CD4-positive, alpha-beta T cell treated with Interferon alpha-2 for 1 hour (primary cell): ENCODE measurements at regions not wholly inside any gene's neighbourhood (a gene's known extent, or its start where the extent isn't known, plus 50 kb on each side); places are given as distances from the start of the nearest gene placed in this dataset.
A peak's percentile ranks its signal among the peaks of the same experiment; 100 is the strongest.

Experiments
- DNase-seq, 2 donors: peaks; one replicate each; pipeline ENCODE4 v3.0.0-alpha.2; 2020 to 2022

DNA sequence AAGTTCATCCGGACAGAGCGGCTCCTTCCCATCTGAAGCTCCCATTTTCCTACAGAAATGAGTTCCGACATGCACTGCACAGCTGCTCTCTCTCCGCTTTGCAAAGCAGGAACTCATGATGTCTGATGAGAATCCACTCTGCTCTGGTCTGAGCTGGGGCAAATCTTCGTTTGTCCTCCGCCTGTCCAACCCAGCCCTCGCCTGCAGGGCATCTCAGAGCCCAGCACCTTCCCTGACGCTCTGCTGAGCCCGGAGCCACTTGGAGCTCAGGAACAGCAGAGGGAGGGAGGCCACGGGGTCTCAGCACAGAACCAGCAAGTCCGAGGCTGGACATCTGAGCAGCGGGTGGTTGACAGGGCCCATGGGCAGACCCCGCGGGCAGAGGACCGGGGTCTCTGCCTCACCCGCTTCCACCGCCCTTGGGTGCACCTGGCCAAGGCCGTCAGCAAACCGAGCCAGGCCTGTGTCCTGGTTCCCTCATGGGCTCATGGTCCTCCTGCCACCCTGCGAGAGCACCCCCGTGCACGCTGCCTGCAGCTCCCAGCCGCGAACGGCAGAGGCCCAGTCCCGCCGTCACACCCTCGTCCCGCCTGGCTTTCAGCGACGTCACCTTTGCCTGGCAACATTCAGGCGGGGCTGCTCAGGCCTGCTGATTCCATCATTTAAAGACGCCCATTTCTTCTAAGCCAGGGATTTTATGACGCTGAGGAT, 78.5 kb upstream of the BHLHE23 start:
- DNase-seq, result no peak

DNA sequence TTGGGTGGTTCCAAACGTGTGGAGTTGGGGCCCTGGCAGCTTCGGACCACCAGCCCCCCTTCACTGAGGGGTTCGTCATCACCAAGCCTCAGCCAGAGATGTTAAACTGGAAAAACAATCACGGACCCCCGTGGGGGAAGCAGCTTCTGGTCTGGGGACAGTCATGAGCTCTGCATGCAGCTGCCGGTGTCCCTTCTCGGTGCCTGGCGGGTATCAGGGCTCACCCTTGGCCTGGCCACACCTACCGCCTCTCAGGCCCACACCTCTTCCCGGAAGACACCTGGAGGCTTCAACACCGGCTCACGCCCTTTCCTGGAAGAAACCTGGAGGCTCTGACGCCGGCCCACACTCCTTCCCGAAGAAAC, 77.8 kb upstream of the BHLHE23 start:
- DNase-seq, result no peak

DNA sequence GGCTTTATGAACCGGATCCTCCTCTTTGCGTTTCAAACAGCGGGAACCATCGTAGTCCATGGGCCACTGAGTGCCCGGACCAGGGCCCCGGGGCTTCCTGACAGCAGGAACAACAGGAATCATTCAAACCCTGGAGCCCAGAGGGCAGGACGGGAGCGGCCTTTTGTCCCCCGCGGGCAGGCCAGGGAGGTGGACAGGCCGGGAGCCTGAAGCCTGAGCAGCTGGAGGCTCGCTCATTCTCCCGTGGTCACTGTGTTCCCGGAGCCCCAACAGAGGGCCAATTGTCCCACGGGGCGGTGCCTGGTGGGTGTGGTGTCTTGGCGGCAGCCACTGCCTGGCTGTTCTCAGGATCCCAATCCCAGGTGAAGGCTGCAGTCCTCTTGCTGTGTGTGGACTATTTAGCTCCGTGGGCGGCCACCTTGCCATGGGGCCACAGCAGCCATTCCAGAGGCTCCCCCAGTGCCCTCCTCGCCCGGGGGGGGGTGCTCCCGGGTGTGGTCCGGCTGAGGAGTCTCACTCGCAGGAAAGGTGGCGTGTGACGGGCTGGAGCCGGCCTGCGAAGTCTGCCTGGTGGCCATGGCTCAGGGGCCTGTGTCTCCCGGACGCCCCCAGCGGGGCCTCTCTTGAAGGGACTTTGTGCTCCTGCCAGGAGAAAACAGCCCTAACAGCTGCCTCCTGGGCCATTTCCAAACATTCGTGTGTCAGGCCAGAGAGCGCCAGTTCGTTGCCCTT, 77.2 kb upstream of the BHLHE23 start:
- no peak for DNase-seq

DNA sequence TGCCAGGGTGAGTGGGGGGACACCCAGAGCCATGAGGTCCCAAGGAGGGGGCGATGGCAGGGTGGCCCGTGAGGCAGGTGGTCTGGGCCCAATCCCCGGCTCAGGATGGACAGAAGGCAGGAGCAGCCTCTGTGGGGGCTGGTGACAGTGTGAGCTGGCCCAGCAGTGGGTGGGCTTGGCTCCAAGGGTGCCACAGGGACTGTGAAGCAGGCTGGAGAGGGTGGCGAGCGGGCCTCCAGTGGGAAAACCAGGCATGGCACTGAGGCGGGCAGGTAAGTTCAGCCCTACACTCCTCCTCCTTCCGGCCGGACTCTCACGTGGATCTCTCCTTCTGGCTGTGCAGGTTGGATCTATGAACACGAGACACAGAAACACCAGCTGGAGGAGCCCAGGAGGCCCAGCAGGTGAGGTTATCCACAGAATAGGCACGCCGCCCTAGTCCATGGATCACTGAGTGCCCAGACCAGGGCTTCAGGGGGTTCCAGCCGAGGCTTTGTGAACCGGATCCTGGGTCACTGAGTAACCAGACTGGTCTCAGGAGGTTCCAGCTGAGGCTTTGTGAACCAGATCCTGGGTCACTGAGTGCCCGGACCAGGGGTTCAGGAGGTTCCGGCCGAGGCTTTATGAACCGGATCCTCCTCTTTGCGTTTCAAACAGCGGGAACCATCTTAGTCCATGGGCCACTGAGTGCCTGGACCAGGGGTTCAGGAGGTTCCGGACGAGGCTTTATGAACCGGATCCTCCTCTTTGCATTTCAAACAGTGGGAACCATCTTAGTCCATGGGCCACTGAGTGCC, 76.4 kb upstream of the BHLHE23 start:
- DNase-seq, result no peak

DNA sequence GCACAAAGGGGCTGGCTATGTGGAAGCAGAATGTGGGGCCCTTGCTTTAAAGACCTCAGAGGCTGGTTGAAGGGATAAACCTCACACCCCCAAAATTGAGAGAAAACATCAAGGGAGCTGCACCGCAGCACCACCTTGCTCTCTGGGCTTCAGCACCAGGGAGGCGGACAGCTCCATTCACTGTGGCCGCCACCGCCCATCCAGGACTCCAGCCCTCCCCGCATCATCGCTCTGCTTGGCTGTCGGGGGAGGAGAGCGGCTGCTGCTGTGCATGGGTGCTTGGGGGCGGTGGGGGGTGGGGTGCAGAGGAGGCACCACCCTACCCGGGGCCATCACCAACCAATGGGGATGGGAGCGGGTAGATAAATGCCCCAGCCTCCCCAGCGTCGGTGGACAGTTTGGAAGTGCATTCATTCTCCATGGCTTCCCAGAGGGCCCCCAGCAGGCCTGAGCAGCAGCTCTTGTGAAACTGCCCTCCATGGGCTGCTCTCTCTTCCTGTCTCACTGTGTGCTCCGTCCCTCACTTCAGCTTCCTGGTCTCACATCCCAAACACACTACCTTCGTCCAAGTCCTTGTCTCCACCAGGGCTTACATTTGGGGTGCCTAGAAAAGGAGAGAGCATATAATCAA, 75.7 kb upstream of the BHLHE23 start:
- peak in 1 of 2 donors; percentile 28 for DNase-seq

DNA sequence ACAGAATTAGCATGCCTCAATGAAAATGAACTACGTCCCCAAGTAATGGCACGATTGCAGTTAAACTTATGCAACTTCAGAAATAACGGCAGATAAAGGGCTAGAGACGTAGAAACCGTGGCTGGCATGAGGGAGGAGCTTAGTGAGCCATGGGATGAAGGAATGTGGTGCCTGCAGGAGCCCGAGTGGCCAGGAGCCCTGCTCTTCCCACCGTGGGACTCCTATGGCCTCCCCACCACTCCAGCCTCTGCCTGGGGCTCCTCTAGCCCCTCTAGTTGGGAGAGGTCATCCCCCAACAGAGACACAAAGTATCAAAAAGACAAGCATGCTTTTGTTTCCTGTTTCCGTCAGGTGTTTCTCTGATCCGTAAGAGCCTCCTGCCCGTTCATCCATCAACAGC, 75.1 kb upstream of the BHLHE23 start:
- no peak for DNase-seq

DNA sequence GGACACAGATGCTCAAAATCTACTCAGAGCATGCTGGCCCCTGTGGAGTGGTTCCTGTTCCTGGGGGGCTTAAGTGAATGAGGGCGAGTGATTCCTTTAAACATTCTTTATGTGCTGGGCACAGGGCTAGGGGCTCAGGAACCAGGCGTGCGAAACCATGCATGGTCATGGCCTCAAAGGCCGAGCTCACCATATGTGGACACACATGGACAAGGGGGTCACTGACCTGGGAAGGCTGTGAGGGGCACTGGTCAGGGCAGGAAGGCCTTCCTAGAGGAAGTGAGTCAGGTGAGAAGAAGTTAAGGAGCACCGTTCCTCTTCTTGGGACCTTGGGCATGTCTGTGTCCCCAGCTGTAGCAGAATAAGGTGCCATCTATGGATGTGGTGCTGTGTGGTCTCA, 74.6 kb upstream of the BHLHE23 start:
- DNase-seq, result no peak

DNA sequence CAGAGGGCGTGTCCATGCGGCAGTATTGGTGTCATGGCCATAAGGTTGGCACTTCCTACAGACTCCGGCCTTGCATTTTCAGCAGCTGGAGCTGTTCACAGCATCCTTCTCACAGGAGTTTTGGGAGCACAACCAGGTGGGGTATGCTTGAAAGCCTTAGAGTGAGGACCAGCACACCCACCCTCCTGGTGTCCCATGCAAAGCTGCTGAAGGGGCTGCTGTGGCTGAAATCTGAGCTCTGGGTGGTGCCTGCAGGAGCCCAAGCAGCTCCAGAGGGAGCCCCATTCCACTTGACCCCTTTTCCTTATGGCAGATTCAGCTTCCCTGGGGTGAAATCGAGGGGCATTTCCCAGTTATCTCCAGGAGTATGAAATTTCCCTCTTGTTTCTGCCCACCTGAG, 74.0 kb upstream of the BHLHE23 start:
- no peak for DNase-seq

DNA sequence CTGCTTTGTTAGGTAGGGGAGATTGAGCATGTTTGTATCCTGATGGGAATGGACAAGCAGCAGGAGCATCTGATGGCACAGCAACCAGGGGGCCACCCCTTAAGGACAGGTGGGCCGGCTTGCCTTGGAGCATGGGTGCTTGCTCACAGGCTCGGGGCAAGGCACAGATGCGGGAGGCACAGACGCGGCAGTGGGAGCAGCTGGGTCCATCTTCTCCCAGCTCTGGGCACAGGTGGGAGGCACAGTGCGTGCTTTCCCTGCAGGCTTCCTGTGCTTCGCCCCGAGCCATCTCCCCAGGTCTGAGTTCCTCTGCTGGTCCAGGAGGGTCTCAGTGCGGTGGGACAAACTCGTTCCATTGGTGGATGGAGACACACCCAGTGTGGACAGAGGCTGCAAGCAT, 73.6 kb upstream of the BHLHE23 start:
- no peak for DNase-seq

DNA sequence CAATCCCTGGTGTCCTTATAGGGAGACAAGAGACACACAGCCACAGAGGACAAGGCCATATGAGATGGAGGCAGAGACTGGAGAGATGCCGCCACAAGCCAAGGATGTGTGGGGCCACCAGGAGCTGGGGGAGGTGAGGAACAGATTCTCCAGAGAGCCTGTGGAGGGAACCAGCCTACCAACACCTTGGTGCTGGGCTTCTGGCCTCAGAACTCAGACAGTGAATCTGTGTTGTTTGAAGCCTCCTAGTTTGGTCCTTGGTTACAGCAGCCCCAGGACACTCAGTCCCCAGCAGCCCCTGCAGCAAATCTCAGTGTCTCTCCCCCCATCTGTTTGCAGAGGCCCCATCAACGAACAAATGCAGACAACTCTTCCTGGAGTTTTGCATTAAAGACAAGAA, 73.2 kb upstream of the BHLHE23 start:
- DNase-seq, result no peak

DNA sequence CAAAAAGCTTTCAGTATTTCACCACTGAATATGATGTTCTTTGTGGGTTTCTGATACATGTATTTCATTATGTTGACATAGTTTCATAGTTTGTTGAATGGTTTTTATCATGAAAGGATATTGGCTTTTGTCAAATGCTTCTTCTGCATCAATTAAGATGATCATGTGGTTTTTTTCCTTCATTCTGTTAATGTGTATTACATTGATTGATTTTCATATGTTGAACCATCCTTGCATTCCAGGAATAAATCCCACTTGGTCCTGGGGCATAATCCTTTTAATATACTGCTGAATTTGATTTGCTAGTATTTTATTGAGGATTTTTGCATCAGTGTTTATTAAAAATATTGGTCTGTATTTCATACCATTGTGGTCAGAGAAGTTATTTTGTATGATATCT, 70.9 kb upstream of the BHLHE23 start:
- no peak for DNase-seq

DNA sequence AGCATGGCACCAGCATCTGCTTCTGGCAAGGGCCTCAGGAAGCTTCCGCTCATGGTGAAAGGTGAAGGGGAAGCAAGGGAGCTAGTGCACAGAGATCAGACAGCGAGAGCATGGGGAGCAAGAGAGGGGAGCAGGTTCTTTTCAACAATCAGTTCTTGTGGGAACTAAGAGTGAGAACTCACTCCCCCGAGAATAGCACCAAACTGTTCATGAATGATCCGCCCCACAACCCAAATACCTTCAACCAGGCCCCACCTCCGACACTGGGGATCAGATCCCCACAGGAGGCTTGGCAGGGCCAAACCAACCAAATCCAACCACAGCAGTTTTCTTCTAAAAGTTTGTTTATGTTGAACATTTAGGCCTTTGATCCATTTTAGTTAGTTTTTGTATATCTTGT, 69.7 kb upstream of the BHLHE23 start:
- DNase-seq, result no peak

DNA sequence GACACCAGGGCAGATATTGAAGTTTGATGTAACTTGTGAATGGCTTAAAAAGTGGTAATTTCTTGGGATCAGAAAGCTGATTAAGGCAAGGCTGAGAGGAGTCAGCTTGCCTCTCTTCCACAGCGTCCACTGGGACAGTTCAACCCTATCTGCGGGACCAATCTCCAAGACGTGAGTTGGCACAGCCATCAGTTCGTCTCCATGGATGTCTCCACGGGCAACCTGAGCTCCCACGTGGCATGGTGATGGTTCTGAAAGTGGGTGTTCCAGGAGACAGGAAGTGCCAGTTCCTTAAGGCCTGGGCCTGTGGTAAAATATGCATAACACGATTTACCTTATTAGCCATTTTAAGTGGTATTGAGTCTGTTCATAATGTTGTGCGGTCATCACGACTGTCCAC, 67.9 kb upstream of the BHLHE23 start:
- no peak for DNase-seq

DNA sequence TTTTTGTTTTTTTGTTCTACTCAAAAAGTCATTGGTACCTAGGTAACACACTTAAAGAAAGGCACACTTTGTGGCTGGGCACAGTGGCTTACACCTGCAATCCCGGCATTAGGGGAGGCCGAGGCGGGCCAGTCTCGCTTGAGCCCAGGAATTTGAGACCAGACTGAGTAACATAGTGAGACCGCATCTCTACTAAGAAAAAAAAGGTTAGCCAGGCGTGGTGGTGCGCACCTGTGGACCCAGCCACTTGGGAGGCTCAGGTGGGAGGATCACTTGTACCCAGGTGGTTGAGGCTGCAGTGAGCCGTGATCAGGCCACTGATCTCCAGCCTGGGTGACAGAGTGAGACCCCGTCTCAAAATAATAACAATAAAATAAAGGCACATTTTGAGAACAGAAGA, 67.4 kb upstream of the BHLHE23 start:
- no peak for DNase-seq

DNA sequence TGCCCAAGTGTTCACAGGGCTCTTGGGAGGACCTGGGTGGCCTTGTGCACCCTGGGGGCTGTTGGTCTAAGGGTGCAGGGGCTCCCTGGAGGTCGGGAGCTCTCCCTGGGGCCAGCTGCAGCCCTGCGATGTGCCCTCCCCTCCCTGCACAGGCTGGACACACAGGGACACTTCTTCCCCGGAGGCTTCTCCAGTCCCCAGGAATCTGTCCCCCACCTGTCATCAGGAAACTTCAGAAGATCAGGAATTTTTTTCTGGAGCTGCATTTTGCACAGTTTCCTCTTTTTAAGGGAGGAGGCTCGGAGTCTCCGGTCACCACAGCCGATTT, 66.9 kb upstream of the BHLHE23 start:
- DNase-seq, result no peak

DNA sequence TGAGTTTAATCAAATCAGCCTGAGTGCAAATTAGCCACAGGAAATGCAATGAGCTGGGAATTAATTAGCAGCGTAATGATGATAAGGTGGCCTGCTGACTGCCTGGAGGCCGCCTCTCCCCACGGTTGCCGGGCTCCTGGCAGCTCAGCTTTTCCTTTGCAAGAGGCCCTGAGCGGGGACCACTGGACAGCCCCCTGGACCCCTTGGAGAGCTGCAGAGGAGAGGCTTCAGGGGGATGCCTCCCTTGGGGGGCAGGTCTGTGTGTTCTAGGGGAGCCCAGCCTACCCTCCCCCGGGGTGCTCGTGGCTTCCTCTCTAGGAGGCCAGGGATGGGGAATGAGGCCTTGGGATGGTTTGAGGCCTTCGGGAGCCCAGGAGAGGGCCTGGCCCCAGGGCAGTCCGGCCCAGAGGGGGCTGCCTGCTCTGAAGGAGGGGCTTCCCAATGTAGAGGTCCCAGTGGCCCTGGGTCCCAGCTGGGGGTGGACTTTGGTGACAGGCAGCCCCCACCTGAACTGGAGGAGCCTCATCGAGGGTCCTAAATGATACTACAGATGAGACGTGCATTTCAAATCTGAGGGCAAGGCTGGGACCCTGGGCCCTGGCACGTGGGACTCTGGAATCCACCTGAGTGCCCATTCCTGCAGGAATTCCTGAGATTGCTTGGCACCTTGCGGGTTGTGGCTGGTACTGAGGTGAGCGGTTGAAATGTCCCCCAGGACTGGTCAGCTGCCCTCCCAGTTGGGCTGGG, 66.4 kb upstream of the BHLHE23 start:
- no peak for DNase-seq

DNA sequence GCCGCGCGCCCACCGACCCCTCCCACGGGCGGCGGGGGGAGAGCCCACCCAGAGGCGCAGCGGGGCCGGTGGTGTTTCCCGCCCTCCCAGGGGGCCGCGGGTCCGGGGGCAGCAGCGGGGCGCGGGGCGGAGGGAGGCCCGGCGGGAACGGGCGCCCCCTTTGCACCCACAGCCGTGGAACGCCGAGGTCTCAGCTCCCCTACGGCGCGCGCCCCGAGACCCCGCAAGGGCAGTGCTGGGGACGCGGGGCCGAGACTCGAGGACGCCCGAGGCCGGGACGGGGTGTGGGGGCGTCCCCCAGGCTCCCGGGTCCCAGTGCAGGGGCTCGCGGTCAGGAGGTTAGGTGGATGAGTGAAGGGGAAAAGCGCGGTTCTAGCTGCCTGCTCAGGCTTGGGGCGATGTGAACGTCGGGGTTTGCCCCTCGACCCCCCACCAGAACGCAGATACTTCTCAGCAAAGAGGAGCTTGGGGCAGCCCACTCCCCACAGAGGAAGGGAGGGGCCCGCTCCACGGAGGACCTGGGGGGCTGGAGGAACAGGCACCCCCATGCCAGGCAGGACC, 65.5 kb upstream of the BHLHE23 start:
- DNase-seq, result no peak

DNA sequence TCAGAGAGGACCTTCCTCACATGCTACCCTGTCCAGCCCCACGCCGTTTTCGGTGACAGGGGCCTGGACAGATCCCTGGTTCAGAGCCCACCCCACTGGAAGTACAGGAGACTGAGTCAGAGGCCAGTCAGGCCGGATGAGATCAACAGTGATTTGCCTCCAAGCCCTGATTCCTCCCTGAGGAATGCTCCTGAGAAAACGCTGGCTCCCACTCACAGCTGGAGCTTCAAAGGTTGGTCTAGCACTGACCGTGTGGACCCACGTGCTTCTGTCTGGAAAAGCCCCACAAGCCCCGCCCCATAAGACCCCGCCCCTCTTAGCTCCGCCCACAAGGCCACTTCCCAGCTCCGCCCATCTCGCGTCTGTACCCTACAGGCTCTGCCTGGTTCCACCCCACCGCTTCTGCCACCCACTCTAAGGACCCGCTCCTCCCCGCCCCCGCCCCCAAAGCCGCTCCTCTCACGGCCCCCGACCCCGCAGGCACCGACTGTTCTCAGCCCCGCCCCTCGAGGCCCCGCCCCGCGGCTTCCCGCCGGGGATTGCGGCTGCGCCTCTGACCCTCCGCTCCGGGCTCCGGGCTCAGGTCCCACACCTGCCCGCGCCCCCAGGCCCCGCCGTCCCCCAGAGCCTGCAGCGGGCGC, 64.9 kb upstream of the BHLHE23 start:
- DNase-seq, result peak; percentile 7 to 11

DNA sequence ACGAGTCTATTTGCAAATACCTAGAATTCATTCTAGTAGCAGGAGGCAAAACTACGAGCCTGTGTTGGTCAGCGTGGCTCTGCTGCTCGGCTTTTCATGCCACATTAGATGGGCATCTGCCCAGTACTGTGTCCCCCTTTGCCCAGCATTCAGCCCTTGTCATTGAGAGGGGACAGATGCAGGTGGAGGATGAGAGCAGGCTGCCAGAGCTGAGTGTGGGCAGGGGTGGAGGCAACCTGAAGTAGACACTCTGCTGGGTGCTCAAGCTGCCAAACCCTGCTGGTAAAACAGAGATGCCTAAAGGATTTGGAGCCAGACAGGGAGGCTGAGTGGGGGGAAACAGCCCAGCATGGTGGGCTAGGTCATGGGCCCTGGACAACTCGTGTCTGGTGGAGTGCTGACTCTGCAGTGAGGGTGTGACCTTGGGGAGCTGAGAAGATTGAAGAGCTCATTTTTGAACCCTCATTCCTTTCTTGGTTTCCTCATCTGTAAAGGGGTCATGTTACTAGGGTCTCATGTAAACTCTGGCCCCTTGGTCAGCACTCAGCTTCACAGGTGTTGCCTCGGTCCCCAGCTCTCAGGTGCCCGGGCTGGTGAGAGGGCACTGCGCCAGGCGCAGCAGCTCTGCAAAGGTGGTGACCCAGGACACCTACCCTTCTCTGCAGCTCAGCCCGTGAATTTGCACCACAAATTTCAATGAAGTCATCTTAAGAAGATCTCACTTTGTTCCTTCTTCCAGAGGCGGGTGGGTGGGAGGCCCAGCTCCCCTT, 64.2 kb upstream of the BHLHE23 start:
- DNase-seq, result no peak

DNA sequence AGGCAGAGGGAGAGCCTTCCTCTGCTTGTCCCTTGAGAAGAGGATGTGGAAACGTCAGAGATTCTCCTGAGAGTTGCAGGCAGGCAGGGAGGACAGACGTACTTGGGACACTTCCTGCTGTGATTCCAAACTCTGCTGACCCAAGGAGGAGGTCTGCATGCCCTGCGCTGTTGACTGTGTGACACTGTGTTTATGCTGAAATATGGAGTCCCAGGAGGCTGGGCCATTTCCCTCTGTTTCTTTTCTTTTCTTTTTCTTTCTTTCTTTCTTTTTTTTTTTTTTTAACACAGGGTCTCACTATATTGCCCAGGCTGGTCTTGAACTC, 63.5 kb upstream of the BHLHE23 start:
- DNase-seq, result no peak

DNA sequence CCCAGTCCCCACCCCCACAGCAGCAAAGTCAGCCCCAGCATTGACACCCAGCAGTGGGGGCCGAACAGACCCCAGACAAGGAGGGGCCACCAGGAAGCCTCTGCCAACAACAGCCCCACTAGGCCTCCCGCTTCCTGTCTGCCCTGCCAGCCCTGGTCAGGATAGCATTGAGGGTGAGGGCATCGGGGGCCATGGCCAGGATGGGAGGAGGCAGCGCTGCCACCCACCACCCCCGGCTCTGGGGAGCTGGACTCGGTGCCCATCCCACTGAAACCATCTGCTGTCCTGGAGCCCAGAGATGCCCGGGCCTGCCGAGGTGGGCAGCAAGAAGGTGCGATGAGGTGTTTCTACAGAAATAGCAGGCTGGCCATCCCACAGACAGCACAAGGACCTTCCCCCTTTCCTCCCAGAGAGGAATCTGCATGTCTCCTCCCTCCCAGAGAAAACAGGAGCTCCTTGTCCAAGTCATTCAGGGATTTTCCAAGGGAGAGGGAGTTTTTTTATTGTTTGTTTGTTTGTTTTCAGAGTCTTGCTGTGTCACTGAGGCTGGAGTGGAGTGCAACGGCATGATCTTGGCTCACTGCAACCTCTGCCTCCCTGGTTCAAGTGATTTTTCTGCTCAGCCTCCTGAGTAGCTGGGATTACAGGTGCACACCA, 62.1 kb upstream of the BHLHE23 start:
- no peak for DNase-seq
